ENCODE measurements at regions not wholly inside any gene's neighbourhood (a gene's known extent, or its start where the extent isn't known, plus 50 kb on each side); places are given as distances from the start of the nearest gene placed in this dataset.
"Not testable (repeated sequence)": the region's sequence is repeated elsewhere in the genome, so short reads cannot be mapped to it uniquely, and the experiment has no call there.

GRCh38 chr1:217048104-217048707, 325.0 kb upstream of the ESRRG start:
- no peaks in the 10 kb centered on the region for H3K9me3 Mint-ChIP-seq (ENCODE audit: unreplicated experiment)
- no peak overlapping the region for H3K4me3 Mint-ChIP-seq (ENCODE audit: unreplicated experiment)
- H3K27me3 Mint-ChIP-seq (ENCODE audit: unreplicated experiment), result peaks cover 4% of the 10 kb centered on the region
- peak; percentile 27 for TF ChIP-seq CTCF (IDR thresholded peaks at IDR 0.05; ENCODE audit: unreplicated experiment)
- no peaks in the 10 kb centered on the region for H3K36me3 Mint-ChIP-seq (ENCODE audit: low read depth, unreplicated experiment)
- no peak overlapping the region for H3K27ac Mint-ChIP-seq (ENCODE audit: unreplicated experiment)
- peak; percentile 61 for DNase-seq (ENCODE audit: low spot score)
- H3K4me1 Mint-ChIP-seq (ENCODE audit: unreplicated experiment), result no peaks in the 10 kb centered on the region

GRCh38 chr1:217040711-217041455, 317.7 kb upstream of the ESRRG start:
- TF ChIP-seq CTCF (IDR thresholded peaks at IDR 0.05; ENCODE audit: unreplicated experiment), result no peak
- no peak overlapping the region for H3K4me3 Mint-ChIP-seq (ENCODE audit: unreplicated experiment)

GRCh38 chr1:217039926-217040325, 316.7 kb upstream of the ESRRG start:
- no peaks in the 10 kb centered on the region for H3K4me1 Mint-ChIP-seq (ENCODE audit: unreplicated experiment)
- peaks cover 10% of the 10 kb centered on the region for H3K36me3 Mint-ChIP-seq (ENCODE audit: low read depth, unreplicated experiment)
- H3K27me3 Mint-ChIP-seq (ENCODE audit: unreplicated experiment), result peaks cover 3% of the 10 kb centered on the region
- no peak overlapping the region for H3K4me3 Mint-ChIP-seq (ENCODE audit: unreplicated experiment)
- no peak for TF ChIP-seq CTCF (IDR thresholded peaks at IDR 0.05; ENCODE audit: unreplicated experiment)
- no peak for DNase-seq (ENCODE audit: low spot score)
- H3K9me3 Mint-ChIP-seq (ENCODE audit: unreplicated experiment), result peaks cover 14% of the 10 kb centered on the region
- no peak overlapping the region for H3K27ac Mint-ChIP-seq (ENCODE audit: unreplicated experiment)

More at GRCh38 chr1:217040711-217041455, 317.7 kb upstream of the ESRRG start:
- H3K27ac Mint-ChIP-seq (ENCODE audit: unreplicated experiment), result no peak overlapping the region
- peaks cover 10% of the 10 kb centered on the region for H3K36me3 Mint-ChIP-seq (ENCODE audit: low read depth, unreplicated experiment)
- no peaks in the 10 kb centered on the region for H3K4me1 Mint-ChIP-seq (ENCODE audit: unreplicated experiment)
- DNase-seq (ENCODE audit: low spot score), result no peak
- H3K9me3 Mint-ChIP-seq (ENCODE audit: unreplicated experiment), result peaks cover 14% of the 10 kb centered on the region
- peaks cover 3% of the 10 kb centered on the region for H3K27me3 Mint-ChIP-seq (ENCODE audit: unreplicated experiment)

GRCh38 chr1:217039139-217039538, 315.9 kb upstream of the ESRRG start:
- DNase-seq (ENCODE audit: low spot score); H3K4me1 Mint-ChIP-seq (ENCODE audit: unreplicated experiment); H3K4me3 Mint-ChIP-seq (ENCODE audit: unreplicated experiment); H3K27me3 Mint-ChIP-seq (ENCODE audit: unreplicated experiment); H3K27ac Mint-ChIP-seq (ENCODE audit: unreplicated experiment); H3K36me3 Mint-ChIP-seq (ENCODE audit: low read depth, unreplicated experiment): not testable (repeated sequence)
- H3K9me3 Mint-ChIP-seq (ENCODE audit: unreplicated experiment), result peaks cover 14% of the 10 kb centered on the region

- peaks cover 10% of the 10 kb centered on the region for H3K36me3 Mint-ChIP-seq (ENCODE audit: low read depth, unreplicated experiment)
- DNase-seq (ENCODE audit: low spot score), result no peak
- TF ChIP-seq CTCF (IDR thresholded peaks at IDR 0.05; ENCODE audit: unreplicated experiment), result no peak
- H3K4me1 Mint-ChIP-seq (ENCODE audit: unreplicated experiment), result no peaks in the 10 kb centered on the region
- H3K9me3 Mint-ChIP-seq (ENCODE audit: unreplicated experiment), result peaks cover 14% of the 10 kb centered on the region
- H3K27ac Mint-ChIP-seq (ENCODE audit: unreplicated experiment), result no peak overlapping the region
- peaks cover 1% of the 10 kb centered on the region for H3K27me3 Mint-ChIP-seq (ENCODE audit: unreplicated experiment)
- H3K4me3 Mint-ChIP-seq (ENCODE audit: unreplicated experiment), result no peak overlapping the region
Observed at GRCh38 chr1:217036757-217037156, 313.5 kb upstream of the ESRRG start.
